ENCODE measurements at regions not wholly inside any gene's neighbourhood (a gene's known extent, or its start where the extent isn't known, plus 50 kb on each side); places are given as distances from the start of the nearest gene placed in this dataset.

- TF ChIP-seq CTCF (conservative IDR thresholded peaks at IDR 0.05) = no peak
- Histone ChIP-seq H3K14ac (ENCODE audit: insufficient read depth, low read length) (no peak overlapping the region), H2BK20ac (ENCODE audit: low read depth, low read length, poor library complexity, severe bottlenecking) (no peak overlapping the region), H2BK120ac (ENCODE audit: low read depth, low read length, poor library complexity, severe bottlenecking) (no peak overlapping the region), H3K18ac (ENCODE audit: insufficient read length, low read depth, low read length) (no peak overlapping the region), H4K91ac (ENCODE audit: insufficient read length, low read depth, low read length) (no peak overlapping the region), H3K27me3 (ENCODE audit: insufficient read depth, low read length) (no peaks in the 10 kb centered on the region), H3K4me1 (ENCODE audit: insufficient read depth, low read length) (no peaks in the 10 kb centered on the region), H3K27ac (ENCODE audit: insufficient read length, low read depth, low read length) (no peak overlapping the region), H3K23ac (ENCODE audit: insufficient read length, low read depth, low read length) (no peak overlapping the region), H3K23me2 (ENCODE audit: insufficient read length, low read depth, low read length, poor library complexity, severe bottlenecking) (no peaks in the 10 kb centered on the region), H4K20me1 (ENCODE audit: control insufficient read depth, insufficient read depth, insufficient read length) (no peaks in the 10 kb centered on the region), H4K8ac (replicated peaks; ENCODE audit: insufficient read length, low read depth, low read length) (no peak overlapping the region), H3T11ph (ENCODE audit: low read length) (no peak overlapping the region), H3K79me1 (ENCODE audit: insufficient read depth, low read depth, low read length, poor library complexity, severe bottlenecking) (no peaks in the 10 kb centered on the region), H2BK12ac (ENCODE audit: insufficient read length, low read depth, low read length) (no peak overlapping the region), H3K4ac (ENCODE audit: low read depth, low read length) (no peak overlapping the region), H3K9me3 (ENCODE audit: control insufficient read depth, low read depth, low read length) (no peaks in the 10 kb centered on the region), H3K79me2 (ENCODE audit: insufficient read depth, low read length) (no peaks in the 10 kb centered on the region), H3K4me2 (ENCODE audit: insufficient read depth, insufficient read length, low read length) (no peak overlapping the region), H2BK15ac (ENCODE audit: low read depth, low read length) (no peak overlapping the region), H4K5ac (ENCODE audit: insufficient read length, low read depth, low read length) (no peak overlapping the region), H2AFZ (ENCODE audit: low read length) (no peak overlapping the region), H3K9ac (ENCODE audit: extremely low read depth, insufficient read length, low read length) (no peak overlapping the region), H2BK5ac (ENCODE audit: insufficient read length, low read length) (no peak overlapping the region), H3K56ac (ENCODE audit: insufficient read length, low read depth, low read length) (no peak overlapping the region), H2AK5ac (ENCODE audit: insufficient read length, low read length) (no peak overlapping the region)
- no peak overlapping the region for H3K27ac Mint-ChIP-seq
- no peaks in the 10 kb centered on the region; a peak in 1 of 7 replicates for H3K36me3 Mint-ChIP-seq (ENCODE audit: insufficient read depth in 1 of 3, low read depth in 3 of 3)
- H3K9me3 Mint-ChIP-seq = no peaks in the 10 kb centered on the region
- no peak overlapping the region for H3K4me3 Mint-ChIP-seq
- WGBS (ENCODE audit: extremely low coverage, insufficient read length, low lambda C conversion rate) = no CpG with 5 or more reads among the region's 2 CpGs
- no peaks in the 10 kb centered on the region; the same call in 1 of the 2 replicates for H3K27me3 Mint-ChIP-seq (ENCODE audit: low read depth)
- no peak for DNase-seq
- H3K4me1 Mint-ChIP-seq = peaks cover under 1 to 4% of the 10 kb centered on the region in 2 experiments; a peak in 2 of 4 replicates
Observed at GRCh38 chr16:80114699-80115098, 426.1 kb upstream of the DYNLRB2 start.

Measured in H9 (cell line).